ENCODE measurements at regions not wholly inside any gene's neighbourhood (a gene's known extent, or its start where the extent isn't known, plus 50 kb on each side); places are given as distances from the start of the nearest gene placed in this dataset.

DNA sequence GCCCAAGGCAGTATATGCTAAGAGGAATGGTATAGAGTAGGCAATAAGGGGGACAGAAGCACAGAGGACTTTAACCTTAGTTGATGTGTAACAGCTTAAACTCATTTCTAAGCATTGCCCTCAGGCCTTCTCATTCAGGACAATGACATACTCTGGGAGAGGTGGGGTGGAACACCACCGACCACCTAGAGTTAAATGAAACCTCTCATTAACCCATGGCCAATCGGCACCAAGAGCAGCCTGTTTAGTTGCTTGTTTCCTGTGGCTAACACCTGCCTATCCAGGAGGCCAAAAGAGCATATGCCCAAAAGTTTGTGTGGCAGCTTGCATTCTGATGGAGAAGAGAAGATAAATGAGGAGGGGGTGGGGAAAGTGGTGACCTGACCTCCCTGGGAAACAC lies 50.0 kb downstream of the PABIR2 start:
- DNase-seq, result no peak

DNA sequence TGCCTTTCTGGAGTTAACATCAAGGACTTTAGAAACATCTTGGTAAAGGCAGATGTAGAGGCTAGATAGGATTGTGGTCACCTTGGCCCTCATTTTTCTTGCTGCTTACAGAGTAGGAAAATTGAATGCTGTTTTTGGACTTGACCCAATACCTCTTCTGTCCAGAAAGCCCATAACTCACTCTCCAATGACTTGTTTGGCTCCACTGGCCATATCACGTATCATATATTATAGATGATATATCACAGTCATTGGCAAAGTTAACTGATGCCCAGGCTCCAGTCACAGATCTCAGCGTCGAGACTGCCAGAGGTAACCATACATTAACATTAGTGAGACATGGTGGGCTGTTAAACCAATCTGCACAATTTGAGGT lies 50.6 kb downstream of the PABIR2 start:
- DNase-seq, result no peak

DNA sequence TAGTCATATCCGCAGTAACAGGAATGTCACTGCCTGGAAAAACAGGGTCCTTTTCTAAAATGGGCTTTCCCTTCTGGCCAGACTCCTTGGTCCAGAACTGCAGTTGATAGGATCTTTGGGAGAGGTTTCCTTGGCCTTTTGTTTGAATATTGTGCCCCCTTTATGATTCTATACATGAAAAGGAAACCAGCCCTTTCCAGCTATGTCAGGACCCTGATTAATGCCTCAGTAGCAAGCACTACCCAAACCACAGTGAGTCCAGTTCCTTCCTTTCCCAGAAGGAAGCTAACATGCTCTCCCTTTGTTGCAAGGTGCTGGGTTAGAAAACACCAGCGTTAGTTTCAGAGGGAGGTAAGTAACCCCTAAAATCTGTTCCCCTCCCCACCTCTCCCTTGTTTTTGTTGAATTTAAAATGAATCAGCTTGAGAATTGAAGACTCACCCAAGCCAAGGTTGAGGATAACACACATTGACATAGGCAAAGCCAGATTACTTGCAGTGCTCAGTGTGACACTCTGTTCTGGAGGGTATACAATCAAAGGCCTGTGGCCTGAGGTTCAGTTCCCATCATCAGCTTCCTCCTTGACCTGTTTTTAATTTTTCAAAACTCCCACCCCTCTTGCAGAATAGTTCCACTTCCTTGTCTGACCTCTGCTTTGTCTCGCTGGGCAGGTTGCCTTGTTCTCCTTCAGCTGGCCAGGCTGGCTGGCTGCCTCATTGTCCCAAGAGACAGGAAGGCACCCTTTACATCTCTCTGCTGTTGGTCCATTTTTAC lies 51.2 kb downstream of the PABIR2 start:
- no peak for DNase-seq

DNA sequence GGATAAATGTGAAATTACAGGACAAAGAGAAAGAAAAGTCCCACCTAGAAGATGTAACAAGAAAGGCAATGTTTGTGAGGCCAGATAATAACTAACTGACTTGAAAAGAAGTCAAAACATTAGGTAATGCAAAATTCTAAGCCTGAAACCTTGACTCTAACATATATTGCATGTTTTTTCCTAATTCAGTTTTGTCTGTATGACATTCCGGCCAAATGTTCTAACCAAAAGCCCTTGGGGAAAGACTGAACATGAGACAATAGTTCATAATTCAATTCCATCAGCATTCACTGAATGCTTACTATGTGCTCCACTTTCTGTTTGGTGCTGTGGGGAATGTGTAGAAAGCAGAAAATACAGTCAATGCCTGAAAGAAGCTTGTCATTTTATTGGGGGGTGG lies 53.9 kb downstream of the PABIR2 start:
- no peak for DNase-seq

DNA sequence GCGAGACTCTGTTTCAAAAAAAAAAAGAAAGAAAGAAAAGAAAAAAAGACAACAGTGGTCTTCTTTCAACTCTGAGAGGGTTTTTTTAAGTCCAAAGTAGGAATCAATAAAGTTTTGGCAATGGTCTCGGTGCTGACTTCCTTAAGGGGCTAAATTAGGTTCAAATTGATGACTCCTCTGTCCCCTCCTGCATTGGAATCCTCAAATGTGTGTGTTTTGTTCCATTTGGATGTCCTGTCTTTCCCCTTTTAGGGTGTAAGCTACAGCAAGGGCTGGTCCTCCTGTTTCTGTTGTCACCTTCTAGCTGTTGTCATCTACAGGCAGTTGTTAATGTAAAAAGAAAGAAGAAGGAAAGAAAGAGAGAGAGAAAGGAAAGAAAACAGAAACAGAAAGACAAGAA lies 54.4 kb downstream of the PABIR2 start:
- DNase-seq, result no peak

DNA sequence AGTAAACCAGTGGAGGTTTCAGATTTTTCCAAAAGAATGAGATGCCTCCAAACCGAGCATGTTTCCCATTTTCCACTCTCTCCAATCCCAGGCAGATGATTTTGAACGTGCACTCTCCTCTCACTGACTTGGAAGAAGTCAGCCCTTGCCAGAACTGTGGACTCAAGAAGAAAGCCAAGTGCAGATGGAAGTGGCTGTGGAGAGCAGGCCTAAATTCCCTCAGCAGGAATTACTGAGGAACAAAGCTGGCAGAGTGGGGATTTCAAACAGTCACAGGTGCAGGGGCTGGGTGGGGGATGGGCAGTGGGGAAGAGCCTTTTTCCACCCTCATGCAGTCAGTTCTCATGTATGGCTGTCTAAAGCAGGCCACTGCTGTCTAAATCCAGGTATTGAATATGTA lies 55.3 kb downstream of the PABIR2 start:
- peak; percentile 80 for DNase-seq

DNA sequence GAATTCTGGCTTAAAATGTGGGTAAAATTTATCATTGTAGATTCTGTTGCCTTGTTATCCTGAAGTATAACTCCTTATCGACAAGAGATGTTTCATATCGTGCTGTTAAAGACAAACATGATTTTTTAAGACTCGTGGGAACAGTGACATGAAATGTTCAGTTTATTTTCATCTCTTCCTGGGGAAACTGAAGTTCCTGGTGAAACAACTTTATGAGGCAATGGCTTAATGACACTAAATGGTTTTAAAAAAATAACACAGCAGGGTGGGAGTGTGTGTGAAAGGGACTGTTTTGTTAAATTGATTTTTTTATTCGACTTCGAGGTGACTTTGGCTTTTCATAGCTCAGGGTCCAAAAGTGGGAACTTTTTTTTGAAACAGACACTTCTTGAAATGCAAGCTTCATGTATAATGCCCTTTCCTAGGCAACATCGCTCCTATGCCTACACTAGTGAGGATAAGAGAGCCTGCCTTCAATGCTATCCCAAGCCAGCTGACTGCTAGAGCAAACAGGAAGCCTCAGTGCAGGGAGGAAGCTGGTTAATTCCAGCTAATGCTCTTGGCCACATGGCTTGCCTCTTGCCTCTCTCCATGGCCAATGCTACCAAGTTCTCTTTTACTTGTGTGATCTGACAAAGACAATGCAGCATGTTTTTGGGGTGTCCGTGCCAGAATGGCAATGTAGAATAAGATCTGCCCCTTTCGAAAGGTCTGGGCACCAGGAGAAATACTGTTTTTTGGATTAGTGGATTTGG lies 57.8 kb downstream of the PABIR2 start:
- peak; percentile 70 for DNase-seq

DNA sequence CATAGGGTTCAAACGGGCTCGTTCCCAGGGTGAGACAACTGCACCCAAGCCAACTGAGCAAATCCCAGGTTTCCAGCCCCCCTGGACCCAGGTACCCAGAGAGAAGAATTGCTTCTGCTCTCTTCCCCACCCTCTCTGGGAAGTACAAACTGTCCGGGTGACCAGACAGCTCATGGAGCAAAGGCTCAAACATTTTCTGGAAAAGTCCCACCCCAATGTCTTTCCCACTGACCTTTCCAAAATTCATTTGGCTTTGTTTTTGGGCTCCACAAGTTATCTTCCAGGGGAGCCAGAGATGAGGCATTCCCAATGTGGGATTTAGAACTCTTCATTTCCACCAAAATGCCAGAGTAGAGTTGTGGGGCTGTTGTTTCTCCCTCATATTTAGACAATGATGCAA lies 58.6 kb downstream of the PABIR2 start:
- DNase-seq, result no peak

DNA sequence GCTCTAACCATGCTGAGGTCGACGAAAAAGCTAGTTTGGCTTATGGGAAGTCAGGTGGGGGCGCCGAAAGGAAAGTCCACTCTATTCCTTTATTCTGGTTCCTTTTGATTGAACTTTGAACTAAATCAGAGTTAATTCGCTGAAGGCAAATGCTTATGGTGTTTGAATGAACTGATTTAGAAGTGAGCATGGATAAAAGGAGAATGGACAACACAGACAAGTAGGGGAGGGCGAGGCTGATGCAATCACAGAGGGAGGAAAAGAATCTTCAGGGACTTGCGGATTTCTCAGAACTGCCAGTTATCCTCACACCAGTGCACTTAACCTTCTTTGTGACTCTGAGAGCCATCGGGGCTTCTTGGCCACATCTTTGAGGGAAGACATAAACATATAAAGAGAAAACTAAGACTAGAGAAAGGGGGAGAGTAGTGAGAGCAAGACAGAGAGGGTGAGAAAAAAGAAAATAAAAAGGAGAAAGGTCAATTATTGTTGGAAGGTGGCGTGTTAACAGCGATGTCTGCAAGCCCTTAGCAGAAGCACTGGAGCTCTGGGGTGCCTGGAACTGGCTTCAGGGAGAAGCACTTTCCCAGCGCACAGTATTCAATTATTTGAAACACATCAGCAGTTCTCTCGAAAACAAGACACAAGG lies 59.2 kb downstream of the PABIR2 start:
- DNase-seq, result no peak

DNA sequence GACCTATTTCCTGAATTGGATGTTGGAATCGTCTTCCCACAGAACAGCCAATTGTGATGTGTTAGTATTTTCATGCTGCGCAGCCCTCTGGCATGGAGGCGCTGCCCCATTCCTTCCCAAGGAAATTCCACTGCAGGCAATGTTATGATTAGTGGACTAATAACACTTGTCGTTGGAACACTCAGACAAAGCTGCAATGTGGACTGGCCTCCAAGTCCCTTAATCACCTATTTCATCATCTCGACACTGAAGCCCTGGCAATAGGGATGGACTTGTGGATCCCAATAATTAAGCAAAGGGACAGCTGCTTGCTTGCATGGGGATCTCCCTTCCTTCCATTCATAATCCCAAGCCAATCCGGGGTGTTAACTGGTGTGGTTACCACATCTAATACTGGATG lies 59.9 kb downstream of the PABIR2 start:
- DNase-seq, result peak; percentile 75

DNA sequence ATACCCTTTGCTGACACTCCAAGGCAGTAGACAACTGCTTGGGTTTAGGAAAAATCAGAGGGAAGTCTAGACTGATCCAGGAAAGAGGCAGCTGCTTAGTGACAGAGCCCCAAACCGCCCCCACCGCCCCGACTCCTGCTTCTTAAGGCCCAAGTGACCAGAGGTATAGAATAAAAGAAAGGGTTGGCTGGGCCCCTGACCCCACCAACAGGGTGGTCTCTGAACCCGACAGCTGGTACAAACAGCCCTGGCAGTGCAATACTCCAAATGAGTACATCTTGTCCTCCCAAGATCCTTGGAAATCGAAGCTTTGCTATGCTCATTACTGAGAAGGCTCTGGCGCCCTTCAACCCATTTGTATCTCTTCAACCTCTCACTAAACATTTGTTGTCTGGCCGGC lies 60.6 kb downstream of the PABIR2 start:
- DNase-seq, result no peak

DNA sequence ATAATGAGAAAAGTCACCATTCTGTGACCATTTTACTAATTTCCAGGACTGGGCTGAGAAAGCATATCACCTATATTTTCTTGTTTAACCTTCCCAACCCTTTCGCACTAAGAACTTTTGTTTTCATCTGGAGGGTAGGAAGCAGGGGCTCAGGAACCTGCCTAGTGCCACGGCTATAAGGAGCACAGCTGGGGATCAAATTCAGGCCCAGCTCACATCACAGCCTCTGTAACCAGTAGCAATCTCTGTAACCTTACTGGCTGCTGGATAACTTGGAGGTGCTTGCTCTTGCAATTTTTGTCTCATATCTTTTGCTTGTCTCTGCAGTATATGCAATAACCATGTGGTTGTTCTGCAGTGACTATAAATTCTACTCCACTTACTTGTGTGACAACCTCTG lies 62.0 kb downstream of the PABIR2 start:
- peak; percentile 21 for DNase-seq

DNA sequence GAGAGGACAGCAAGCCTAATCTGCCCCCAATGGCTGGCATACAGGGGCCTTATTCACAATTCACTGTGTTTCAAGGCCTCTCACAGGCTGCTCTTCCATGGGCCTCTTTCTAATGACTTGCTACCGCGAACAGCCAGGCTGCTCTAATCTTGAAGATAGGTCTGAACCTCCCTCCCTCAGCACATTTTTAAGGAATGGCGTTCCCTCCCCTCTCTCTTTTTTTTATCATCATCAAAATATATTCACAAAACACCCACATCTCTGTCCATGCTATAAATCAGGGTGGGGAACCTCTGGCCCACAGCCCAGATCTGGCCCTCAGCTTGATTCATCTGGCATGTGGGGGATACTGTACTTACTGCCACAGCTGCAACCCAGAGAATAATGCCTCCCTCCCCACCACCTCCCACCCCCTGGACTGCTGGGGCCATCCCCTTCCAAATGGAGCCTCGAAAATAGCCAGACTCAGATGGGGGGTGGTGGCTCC lies 62.5 kb downstream of the PABIR2 start:
- no peak for DNase-seq

DNA sequence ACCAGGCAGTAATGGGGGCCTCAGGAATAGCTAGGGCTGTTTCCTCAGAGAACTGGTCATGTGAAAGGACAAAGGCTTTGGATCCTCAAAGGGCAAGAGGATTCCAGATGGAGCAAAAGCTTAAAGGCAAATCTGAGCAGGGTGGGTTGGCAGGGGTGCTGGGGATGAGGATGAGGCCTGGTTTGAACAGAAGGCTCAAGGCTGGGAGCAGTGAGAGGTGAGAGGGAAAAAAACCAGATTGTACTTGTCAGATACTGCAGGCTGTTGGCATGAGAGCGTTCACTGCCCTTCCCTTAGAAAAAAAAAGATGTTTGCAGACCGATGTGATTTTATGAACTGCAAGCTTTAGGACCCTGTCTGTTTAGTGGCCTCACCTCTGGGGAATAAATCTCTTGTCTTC lies 63.4 kb downstream of the PABIR2 start:
- peak; percentile 70 for DNase-seq

DNA sequence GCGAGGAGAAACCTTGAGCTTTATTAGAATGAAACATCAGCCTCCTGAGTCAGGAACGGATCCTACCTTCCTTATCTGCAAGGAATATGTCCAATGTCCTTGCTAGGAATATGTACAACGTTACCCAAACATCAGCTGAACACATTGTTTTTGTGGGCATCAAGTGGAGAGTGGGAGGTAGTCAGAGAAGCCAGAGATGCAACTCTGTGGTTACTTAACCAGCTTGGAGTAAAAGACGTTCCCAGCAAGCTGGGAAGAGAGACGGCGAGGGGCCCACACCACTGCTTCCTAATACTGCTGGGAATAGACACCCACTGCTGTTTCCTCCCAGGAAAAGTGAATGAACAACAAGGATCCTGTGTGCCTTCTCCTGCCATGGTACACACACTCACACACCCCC lies 64.3 kb downstream of the PABIR2 start:
- DNase-seq, result no peak

DNA sequence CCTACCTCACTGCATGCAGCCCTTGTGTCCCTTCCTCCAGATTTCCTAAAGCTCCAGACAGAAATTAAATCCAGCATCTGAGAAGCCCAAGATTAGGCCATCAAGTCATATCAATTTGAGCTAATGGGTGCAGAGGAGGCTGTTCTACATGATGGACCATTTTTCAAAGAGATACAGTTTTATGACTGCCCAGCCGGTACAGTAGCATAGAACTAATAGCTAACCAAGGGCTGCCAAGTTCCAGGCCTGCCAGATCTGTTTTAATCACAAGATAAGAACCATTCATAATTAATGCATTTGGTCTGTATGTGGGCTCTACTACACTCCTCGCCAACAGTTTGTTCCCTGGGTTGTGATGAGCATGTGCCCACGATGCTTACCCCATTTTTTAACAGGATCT lies 64.9 kb downstream of the PABIR2 start:
- no peak for DNase-seq

DNA sequence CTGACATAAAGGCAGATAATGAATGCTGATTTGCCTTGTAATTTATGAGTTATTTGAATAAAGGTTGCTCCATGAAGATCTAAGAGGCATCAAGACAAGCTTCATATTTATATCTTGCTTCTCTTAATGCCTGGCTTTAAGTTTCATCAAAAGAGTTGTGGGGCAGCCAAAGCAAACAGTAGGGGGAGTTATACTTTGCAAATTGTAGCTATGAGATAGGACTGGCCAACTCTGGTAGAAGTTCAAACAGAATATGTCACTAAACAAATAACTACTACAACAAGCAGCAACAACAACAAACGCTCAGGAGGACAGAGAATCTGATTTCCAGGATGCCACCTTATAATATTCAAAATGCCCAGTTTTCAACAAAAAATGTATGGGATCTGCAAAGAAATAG lies 69.1 kb upstream of the PLAC1 start:
- DNase-seq, result no peak

DNA sequence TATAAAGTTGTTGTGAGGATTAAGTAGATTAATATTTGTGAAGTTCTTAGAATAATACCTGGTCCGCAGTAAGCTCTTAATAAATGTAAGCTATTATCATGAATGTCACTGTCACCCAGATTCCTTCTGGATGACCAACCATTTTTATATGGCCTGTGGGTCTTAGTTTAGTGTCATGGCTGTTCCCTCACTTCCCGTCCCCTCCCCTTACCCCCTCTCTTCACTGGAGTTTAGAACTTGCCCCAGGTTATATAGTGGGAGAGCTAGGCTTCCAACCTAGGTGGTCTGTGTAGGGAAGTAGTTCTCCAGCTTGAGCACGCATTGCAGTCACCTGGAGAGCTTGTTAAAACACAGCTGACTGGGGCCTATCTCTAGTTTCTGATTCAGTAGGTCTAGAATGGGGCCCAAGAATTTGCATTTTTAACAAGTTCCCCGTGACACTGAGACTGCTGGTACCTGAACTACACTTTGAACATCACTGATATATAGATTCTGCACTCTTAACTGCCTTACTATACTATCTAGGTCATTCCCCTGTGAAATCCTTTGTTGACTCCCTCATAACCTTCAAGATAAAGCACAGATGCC lies 66.9 kb upstream of the PLAC1 start:
- no peak for DNase-seq

DNA sequence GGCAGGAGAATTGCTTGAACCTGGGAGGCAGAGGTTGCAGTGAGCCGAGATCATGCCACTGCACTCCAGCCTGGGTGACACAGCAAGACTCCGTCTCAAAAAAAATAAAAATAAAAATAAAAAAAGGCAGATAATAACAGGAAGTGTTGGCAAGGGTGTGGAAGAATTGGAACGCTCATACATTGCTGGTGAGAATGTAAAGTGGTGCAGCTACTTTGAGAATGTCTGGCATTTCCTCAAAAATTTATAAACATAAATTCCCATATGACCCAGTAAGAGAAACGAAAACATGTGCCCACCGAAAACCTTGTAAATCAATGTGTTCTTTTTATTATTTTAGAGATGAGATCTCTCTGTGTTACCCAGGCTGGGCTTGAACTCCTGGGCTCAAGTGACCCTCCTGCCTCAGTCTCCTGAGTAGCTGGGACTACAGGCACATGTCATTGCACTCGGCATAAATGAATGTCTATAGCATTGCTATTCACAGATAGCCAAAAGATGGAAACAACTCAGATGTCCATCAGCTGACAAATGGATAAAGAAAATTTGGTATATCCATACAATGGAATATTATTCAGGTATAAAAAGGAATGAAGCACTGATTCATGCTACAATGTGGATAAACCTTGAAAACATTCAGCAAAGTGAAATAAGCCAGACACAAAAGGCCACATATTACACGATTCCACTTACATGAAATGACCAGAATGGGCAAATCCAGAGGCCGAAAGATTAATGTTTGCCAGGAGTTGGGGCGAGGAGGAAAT lies 63.7 kb upstream of the PLAC1 start:
- DNase-seq, result no peak

DNA sequence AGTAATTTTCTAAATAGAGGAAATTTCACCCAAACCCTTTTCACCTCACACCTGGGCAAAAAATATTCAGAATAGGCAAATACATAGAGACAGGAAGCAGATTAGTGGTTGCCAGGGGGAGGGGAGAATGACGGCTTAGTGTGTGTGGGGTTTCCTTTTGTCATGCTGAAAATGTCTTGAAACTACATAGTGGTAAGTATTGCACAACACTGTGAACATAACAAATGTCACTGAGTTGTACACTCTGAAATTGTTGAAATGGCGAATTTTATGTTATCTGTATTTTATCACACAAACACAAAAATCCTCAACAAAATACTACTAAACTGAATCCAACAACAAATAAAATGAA lies 60.7 kb upstream of the PLAC1 start:
- no peak for DNase-seq

DNA sequence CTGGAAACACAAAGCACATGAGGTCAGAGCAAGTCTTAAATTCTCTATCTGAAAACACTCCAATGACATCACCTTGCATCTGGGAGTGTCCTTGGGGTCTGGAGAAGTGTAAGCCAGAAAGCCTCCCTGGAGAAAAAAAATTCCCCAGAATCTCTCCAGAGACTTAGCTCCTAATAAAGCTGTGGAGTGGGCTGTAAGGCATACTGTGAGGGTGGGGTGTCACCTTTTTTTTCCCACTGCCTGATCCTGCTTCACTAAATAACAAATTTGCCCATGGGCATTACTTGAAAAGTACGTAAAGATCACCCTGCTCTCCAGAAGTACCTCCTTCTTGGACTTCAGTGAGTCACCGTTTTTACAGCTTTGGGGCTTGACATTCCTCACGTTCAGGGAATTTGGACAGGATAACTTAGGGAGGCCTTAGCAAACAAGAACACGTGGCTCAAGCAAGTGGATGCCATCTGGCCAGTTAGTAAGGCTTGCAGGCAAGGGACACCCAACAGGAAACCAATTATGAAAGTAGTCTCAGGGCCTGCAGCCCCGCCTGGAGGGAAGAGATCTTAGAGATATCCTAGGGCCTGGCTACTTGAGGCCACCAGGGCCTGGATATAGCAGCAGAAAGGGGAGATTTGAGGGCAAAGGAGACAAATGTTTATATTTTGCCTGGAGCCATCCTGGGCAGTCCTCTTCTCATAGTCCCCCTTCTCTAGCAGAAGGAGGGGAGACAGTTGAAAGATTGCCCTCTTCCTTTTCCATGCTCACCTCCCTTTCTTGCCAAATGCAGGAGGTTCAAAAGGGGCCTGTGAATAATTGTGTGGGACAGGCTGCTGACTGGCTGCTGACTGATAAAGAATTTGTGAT lies 60.1 kb upstream of the PLAC1 start:
- DNase-seq, result peak; percentile 90

DNA sequence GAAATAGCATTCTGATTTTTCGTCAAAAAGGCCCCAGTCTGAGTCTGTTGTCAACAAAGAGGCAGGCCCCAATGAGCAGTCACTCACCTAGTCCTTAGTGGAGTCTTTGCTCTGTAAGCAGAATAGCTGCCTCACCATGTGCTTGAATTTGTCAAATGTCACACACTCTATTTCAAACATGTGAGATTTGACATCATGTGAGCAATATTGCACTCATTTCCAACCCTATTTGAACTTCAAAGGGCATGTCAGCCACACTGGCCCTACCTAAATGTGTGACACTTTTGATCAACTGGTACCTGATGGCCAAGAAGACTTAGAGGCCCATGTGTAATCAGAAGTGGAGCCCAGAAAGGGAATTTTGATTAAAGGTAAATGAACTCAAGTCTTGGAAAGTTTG lies 59.4 kb upstream of the PLAC1 start:
- no peak for DNase-seq

Measured in NCI-H82 (cell line).